ENCODE measurements at regions not wholly inside any gene's neighbourhood (a gene's known extent, or its start where the extent isn't known, plus 50 kb on each side); places are given as distances from the start of the nearest gene placed in this dataset.

GRCh38 chr4:52366191-52366590 is 292.9 kb downstream of the USP46 start (continued):
- no peak for TF ChIP-seq GTF2F1 (IDR thresholded peaks at IDR 0.05; ENCODE audit: borderline replicate concordance, low read depth, low read length)
- TF ChIP-seq KDM4A (IDR thresholded peaks at IDR 0.05; ENCODE audit: low read depth, low read length, severe bottlenecking) = no peak
- TF ChIP-seq BRCA1 (IDR thresholded peaks at IDR 0.05; ENCODE audit: low read depth, low read length) = no peak

All from H1 (cell line).